ENCODE measurements at regions not wholly inside any gene's neighbourhood (a gene's known extent, or its start where the extent isn't known, plus 50 kb on each side); places are given as distances from the start of the nearest gene placed in this dataset.

DNA sequence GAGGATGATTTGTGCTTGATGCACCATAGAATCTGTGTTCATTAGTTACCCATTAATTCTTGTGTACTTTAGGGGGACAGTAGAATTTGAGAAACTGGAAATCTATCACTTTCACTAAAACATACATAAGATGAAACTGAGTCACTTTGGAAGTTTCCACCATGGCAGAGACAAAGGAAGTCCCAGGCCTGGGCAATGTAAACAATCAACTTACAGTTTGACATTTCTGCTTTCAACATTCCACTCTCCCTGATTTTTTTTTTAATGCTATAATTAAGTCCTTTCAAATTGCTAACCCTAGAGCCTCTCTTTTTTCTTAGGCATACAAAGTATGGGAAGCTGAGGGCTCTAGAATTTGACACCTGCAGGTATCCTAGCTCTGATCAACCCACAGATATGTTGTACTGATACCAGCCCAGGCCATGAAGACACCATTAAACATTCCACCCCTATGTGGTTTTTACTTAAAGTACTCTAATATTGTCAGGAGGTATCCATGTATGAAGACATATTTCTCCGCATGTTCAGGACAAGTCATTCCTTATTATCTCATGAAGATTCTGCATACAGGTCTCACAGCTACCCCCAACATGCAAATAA lies 88.5 kb upstream of the GLS start:
- H3K27me3 Mint-ChIP-seq, result no peaks in the 10 kb centered on the region
- no peaks in the 10 kb centered on the region for H3K36me3 ChIP-seq (replicated peaks in 1 of 2; ENCODE audit: control extremely low read depth in 1 of 2, control insufficient read depth in 1 of 2, extremely low read depth in 1 of 2, insufficient read depth in 2 of 2, low read length in 1 of 2)
- no peaks in the 10 kb centered on the region for H4K20me1 ChIP-seq (ENCODE audit: control insufficient read depth, insufficient read depth, low read length, poor library complexity, severe bottlenecking)
- POLR2A ChIA-PET, result interaction anchor here (0.7 kb wide), 1 partner anchor 116 kb away, joined by 6 read pairs; no protein-coding TSS in a partner anchor
- H2AFZ ChIP-seq (ENCODE audit: insufficient read depth, low read depth, low read length, poor library complexity, severe bottlenecking), result no peak overlapping the region
- no CpG with 5 or more reads among the region's 1 CpG for WGBS (ENCODE audit: insufficient coverage)
- no peaks in the 10 kb centered on the region for H3K4me1 Mint-ChIP-seq
- TF ChIP-seq, protein P1, sequence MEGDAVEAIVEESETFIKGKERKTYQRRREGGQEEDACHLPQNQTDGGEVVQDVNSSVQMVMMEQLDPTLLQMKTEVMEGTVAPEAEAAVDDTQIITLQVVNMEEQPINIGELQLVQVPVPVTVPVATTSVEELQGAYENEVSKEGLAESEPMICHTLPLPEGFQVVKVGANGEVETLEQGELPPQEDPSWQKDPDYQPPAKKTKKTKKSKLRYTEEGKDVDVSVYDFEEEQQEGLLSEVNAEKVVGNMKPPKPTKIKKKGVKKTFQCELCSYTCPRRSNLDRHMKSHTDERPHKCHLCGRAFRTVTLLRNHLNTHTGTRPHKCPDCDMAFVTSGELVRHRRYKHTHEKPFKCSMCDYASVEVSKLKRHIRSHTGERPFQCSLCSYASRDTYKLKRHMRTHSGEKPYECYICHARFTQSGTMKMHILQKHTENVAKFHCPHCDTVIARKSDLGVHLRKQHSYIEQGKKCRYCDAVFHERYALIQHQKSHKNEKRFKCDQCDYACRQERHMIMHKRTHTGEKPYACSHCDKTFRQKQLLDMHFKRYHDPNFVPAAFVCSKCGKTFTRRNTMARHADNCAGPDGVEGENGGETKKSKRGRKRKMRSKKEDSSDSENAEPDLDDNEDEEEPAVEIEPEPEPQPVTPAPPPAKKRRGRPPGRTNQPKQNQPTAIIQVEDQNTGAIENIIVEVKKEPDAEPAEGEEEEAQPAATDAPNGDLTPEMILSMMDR (IDR thresholded peaks at IDR 0.05), result no peak
- no peak for TF ChIP-seq EZH2 (IDR thresholded peaks at IDR 0.05; ENCODE audit: borderline replicate concordance, insufficient read depth, low read depth, low read length, poor library complexity, severe bottlenecking)
- ATAC-seq (ENCODE audit: low read depth), result no peak
- no peak overlapping the region for H3K4me3 Mint-ChIP-seq
- H3K27ac Mint-ChIP-seq, result no peak overlapping the region
- no peak overlapping the region for H3K4me2 ChIP-seq (replicated peaks; ENCODE audit: low read depth, low read length, poor library complexity, severe bottlenecking)
- H3K9me3 Mint-ChIP-seq (ENCODE audit: insufficient read depth), result no peaks in the 10 kb centered on the region
- CTCF ChIA-PET, result interaction anchor here (1.0 kb wide), 2 partner anchors 8 to 9 kb away, joined by 3 read pairs; no protein-coding TSS in a partner anchor
- H3K9me3 ChIP-seq (ENCODE audit: control extremely low read depth in 1 of 3, control insufficient read depth in 2 of 3, insufficient read depth in 1 of 3, low read length in 2 of 3), result no peaks in the 10 kb centered on the region
- no peak overlapping the region for H3K9ac ChIP-seq (ENCODE audit: low read length)
- H3K4me3 ChIP-seq (ENCODE audit: control extremely low read depth in 1 of 5, extremely low read depth in 1 of 5, insufficient read depth in 1 of 5, low read depth in 2 of 5, low read length in 4 of 5), result no peak overlapping the region
- H3K27ac ChIP-seq (ENCODE audit: low read length in 2 of 2), result no peak overlapping the region
- H3K27me3 ChIP-seq (replicated peaks in 1 of 4; ENCODE audit: control extremely low read depth in 1 of 4, control insufficient read depth in 3 of 4, insufficient read depth in 4 of 4, low read length in 3 of 4), result no peaks in the 10 kb centered on the region
- intact Hi-C loops (cut with micrococcal nuclease), result no loop called here
- no peaks in the 10 kb centered on the region for H3K79me2 ChIP-seq (ENCODE audit: control insufficient read depth, insufficient read depth, low read length)
- no peak for DNase-seq
- no peaks in the 10 kb centered on the region for H3K4me1 ChIP-seq (ENCODE audit: control insufficient read depth in 2 of 2, insufficient read depth in 2 of 2, low read length in 2 of 2)

All from B cell (primary cell).